ENCODE measurements at regions not wholly inside any gene's neighbourhood (a gene's known extent, or its start where the extent isn't known, plus 50 kb on each side); places are given as distances from the start of the nearest gene placed in this dataset.

DNA sequence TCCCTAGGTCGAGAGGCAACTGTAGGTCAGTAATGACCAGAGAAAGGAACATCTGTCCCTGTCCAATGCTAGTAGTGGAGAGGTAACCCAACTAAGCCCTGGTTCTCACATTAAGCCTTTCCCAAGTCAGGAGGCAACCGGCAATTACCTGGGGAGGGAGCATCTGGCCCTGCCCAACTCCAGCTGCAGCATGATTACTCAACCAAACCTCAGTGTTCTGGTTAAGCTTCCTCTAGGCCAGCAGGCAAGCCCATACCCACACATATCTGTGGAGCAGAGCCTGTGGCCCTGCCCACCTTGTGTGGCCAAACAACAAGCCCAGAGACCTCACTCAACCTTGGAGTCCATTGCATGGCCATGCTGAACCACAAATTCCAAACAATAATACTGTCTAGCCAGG is 220.8 kb upstream of the SLC24A2 start:
- TF ChIP-seq, protein P1, sequence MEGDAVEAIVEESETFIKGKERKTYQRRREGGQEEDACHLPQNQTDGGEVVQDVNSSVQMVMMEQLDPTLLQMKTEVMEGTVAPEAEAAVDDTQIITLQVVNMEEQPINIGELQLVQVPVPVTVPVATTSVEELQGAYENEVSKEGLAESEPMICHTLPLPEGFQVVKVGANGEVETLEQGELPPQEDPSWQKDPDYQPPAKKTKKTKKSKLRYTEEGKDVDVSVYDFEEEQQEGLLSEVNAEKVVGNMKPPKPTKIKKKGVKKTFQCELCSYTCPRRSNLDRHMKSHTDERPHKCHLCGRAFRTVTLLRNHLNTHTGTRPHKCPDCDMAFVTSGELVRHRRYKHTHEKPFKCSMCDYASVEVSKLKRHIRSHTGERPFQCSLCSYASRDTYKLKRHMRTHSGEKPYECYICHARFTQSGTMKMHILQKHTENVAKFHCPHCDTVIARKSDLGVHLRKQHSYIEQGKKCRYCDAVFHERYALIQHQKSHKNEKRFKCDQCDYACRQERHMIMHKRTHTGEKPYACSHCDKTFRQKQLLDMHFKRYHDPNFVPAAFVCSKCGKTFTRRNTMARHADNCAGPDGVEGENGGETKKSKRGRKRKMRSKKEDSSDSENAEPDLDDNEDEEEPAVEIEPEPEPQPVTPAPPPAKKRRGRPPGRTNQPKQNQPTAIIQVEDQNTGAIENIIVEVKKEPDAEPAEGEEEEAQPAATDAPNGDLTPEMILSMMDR (IDR thresholded peaks at IDR 0.05; ENCODE audit: low read depth, low read length): no peak
- TF ChIP-seq, protein P2, sequence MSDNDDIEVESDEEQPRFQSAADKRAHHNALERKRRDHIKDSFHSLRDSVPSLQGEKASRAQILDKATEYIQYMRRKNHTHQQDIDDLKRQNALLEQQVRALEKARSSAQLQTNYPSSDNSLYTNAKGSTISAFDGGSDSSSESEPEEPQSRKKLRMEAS (IDR thresholded peaks at IDR 0.05; ENCODE audit: low read depth, low read length): no peak
- no peak for TF ChIP-seq POLR2A (IDR thresholded peaks at IDR 0.05; ENCODE audit: extremely low read depth, insufficient read length)
- TF ChIP-seq MYC (IDR thresholded peaks at IDR 0.05; ENCODE audit: low read depth, low read length): no peak
